ENCODE measurements at regions not wholly inside any gene's neighbourhood (a gene's known extent, or its start where the extent isn't known, plus 50 kb on each side); places are given as distances from the start of the nearest gene placed in this dataset.

DNA sequence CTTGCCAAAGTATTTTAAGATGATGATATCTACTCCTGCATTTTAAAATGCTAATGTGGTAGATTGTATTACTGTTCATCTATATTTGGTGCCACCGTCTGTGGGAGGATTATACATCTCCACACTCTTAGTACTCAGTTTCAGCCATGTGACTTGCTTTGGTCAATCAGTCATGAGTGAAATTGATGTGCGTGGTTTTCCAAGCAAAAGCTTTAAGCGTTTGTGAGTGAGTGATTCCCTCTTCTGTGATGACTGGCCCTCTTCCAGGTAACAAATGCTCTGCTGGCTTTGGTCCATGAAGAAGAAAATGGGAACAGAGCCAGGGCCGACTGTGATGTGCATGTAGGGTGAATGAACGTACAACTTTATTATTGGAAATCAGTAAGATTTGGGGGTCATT lies 330.4 kb downstream of the LPIN1 start:
- TF ChIP-seq, protein P1, sequence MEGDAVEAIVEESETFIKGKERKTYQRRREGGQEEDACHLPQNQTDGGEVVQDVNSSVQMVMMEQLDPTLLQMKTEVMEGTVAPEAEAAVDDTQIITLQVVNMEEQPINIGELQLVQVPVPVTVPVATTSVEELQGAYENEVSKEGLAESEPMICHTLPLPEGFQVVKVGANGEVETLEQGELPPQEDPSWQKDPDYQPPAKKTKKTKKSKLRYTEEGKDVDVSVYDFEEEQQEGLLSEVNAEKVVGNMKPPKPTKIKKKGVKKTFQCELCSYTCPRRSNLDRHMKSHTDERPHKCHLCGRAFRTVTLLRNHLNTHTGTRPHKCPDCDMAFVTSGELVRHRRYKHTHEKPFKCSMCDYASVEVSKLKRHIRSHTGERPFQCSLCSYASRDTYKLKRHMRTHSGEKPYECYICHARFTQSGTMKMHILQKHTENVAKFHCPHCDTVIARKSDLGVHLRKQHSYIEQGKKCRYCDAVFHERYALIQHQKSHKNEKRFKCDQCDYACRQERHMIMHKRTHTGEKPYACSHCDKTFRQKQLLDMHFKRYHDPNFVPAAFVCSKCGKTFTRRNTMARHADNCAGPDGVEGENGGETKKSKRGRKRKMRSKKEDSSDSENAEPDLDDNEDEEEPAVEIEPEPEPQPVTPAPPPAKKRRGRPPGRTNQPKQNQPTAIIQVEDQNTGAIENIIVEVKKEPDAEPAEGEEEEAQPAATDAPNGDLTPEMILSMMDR (conservative IDR thresholded peaks at IDR 0.05) = no peak
- H3K27ac ChIP-seq = no peak overlapping the region

DNA sequence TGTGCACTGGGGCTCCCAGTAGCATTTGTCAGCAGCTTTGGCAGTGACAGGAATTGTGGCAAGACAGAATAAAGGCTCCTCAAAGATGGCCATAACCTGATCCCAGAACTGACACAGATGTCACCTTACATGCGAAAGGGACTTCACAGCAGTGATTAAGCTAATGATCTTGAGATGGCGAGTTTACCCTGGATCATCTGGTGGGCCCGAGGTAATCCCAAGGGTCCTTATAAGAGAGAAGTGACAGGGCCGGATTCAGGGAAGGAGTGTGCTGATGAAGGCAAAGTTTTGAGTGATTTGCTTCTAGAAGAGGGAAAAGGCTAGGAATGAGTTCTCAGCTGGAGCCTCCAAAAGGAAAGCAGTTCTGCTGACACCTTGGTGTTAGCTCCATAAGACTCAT lies 333.9 kb downstream of the LPIN1 start:
- no peak overlapping the region for H3K27ac ChIP-seq
- TF ChIP-seq, protein P1 (conservative IDR thresholded peaks at IDR 0.05) = no peak

GRCh38 chr2:12081481-12082210 lies 335.2 kb downstream of the LPIN1 start:
- no peak overlapping the region for H3K27ac ChIP-seq
- TF ChIP-seq, protein P1 (conservative IDR thresholded peaks at IDR 0.05) = no peak

DNA sequence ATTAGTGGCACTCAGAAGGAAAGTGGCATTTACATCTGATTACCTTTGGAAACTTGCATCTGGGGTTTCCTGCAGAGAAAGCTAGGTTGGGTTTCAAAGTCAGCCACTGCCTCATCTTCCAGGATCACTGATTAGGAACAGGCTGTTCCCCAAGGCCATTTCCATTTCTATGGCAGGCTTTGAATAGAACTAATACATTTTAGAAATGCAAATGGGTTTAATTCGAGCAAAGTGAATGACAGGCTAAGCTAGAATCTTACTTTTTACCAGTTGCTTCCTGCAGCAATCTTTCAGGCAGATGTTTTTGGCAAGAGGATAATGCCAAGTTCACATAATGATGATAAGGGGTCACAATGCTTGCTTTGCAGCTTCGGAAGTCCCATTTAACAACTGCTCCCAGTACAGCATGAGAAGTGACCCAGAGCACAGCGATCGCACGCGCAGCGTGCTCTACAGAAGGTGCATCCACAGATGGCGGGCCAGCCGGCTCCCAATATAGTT lies 336.7 kb downstream of the LPIN1 start:
- TF ChIP-seq, protein P1 (conservative IDR thresholded peaks at IDR 0.05) = no peak
- no peak overlapping the region for H3K27ac ChIP-seq

DNA sequence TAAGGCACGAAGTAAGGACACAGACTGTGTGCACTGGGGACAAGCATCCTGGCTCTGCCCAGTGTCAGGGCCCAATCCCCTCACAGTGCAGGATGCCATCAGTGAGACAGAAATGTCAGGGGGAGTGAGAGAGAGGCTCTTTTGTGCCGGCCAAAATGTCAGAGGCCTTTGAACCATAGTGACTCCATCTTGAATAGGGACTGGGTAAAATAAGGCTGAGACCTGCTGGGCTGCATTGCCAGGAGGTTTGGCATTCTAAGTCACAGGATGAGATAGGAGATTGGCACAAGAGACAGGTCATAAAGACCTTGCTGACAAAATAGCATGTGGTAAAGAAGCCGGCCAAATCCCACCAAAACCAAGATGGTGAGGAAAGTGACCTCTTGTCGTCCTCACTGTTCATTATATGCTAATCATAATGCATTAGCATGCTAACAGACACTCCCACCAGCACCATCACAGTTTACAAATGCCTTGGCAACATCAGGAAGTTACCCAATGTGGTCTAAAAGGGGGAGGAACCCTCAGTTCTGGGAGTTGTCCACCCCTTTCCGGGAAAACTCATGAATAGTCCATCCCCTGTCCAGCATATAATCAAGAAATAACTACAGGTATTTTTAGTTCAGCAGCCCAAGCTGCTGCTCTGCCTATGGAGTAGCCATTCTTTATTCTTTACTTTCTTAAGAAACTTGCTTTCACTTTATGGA lies 337.4 kb downstream of the LPIN1 start:
- TF ChIP-seq, protein P1 (conservative IDR thresholded peaks at IDR 0.05) = no peak

DNA sequence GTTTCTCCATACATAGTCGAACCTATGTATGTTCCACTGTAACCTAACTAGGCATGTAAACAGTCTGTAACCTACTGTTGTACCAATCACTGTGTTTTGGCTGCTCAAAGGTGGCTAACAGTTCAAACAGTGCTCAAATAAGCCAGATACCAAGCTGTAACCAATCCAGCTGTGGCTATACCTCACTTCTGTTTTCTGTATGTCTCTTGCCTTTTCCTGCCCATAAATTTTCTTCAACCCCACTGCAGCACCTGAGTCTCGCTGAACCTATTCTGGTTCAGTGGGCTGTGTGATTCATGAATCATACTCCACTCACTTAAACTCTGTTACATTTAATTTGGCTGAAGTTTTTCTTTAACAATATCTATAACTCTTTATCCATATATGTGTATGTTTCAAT lies 340.7 kb downstream of the LPIN1 start:
- TF ChIP-seq, protein P1 (conservative IDR thresholded peaks at IDR 0.05) = no peak
- no peak overlapping the region for H3K27ac ChIP-seq

More for the DNA sequence above, 337.4 kb downstream of the LPIN1 start:
- H3K27ac ChIP-seq = no peak overlapping the region

DNA sequence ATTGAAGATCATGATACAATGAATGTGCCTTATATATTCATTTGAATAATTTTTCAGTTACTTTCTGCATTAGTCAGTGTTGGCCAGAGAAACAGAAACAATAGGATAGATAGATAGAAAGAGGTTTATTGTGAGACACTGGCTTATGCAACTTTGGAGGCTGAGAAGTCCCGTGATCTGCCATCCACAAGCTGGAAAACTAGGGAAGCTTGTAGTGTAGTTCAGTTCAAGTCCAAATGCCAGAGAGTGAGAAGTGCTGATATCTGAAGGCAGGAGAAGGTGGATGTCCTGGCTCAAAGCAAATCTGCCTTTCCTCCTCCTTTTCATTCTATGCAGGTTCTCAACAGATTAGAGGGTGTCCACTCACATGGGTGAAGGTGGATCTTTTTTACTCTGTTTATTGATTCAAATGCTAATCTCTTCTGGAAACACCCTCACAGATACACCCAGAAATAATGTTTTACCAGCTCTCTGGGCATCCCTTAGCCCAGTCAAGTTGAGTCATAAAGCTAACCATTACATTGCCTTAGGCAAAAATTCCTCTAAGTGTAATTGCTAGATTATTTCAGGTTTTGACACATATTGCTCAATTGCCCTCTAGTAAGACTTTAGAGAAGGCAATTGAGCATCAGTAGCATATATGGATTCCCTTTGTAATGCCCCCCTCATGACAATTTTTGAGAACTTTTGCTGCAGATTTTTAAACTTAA lies 341.4 kb downstream of the LPIN1 start:
- TF ChIP-seq, protein P1 (conservative IDR thresholded peaks at IDR 0.05) = no peak
- no peak overlapping the region for H3K27ac ChIP-seq
